ENCODE measurements at regions not wholly inside any gene's neighbourhood (a gene's known extent, or its start where the extent isn't known, plus 50 kb on each side); places are given as distances from the start of the nearest gene placed in this dataset.

- no peak for DNase-seq (ENCODE audit: low read depth in 2 of 2)
Observed at GRCh38 chr12:108037960-108038359, 91.1 kb upstream of the WSCD2 start.

GRCh38 chr12:108039794-108040193, 89.3 kb upstream of the WSCD2 start:
- DNase-seq (ENCODE audit: low read depth in 2 of 2): no peak

- DNase-seq (ENCODE audit: low read depth in 2 of 2): no peak
Observed at GRCh38 chr12:108040947-108041346, 88.1 kb upstream of the WSCD2 start.

GRCh38 chr12:108043286-108043685, 85.8 kb upstream of the WSCD2 start:
- no peak for DNase-seq (ENCODE audit: low read depth in 2 of 2)

GRCh38 chr12:108043750-108044533, 85.1 kb upstream of the WSCD2 start:
- no peak for DNase-seq (ENCODE audit: low read depth in 2 of 2)

- DNase-seq (ENCODE audit: low read depth in 2 of 2): no peak
Observed at GRCh38 chr12:108046135-108046534, 83.0 kb upstream of the WSCD2 start.

GRCh38 chr12:108046650-108047049, 82.4 kb upstream of the WSCD2 start:
- DNase-seq (ENCODE audit: low read depth in 2 of 2): no peak

GRCh38 chr12:108047071-108047550, 82.0 kb upstream of the WSCD2 start:
- no peak for DNase-seq (ENCODE audit: low read depth in 2 of 2)

GRCh38 chr12:108048686-108049085, 80.4 kb upstream of the WSCD2 start:
- DNase-seq (ENCODE audit: low read depth in 2 of 2): no peak

- no peak for DNase-seq (ENCODE audit: low read depth in 2 of 2)
Observed at GRCh38 chr12:108050696-108051095, 78.4 kb upstream of the WSCD2 start.

GRCh38 chr12:108052260-108052659, 76.8 kb upstream of the WSCD2 start:
- no peak for DNase-seq (ENCODE audit: low read depth in 2 of 2)

- DNase-seq (ENCODE audit: low read depth in 2 of 2): no peak
Observed at GRCh38 chr12:108053512-108053911, 75.6 kb upstream of the WSCD2 start.

GRCh38 chr12:108054496-108054895, 74.6 kb upstream of the WSCD2 start:
- DNase-seq (ENCODE audit: low read depth in 2 of 2): no peak

- no peak for DNase-seq (ENCODE audit: low read depth in 2 of 2)
Observed at GRCh38 chr12:108055141-108055540, 73.9 kb upstream of the WSCD2 start.

- DNase-seq (ENCODE audit: low read depth in 2 of 2): no peak
Observed at GRCh38 chr12:108060067-108060466, 69.0 kb upstream of the WSCD2 start.

- DNase-seq (ENCODE audit: low read depth in 2 of 2): no peak
Observed at GRCh38 chr12:108060903-108061302, 68.2 kb upstream of the WSCD2 start.

GRCh38 chr12:108063192-108063591, 65.9 kb upstream of the WSCD2 start:
- DNase-seq (ENCODE audit: low read depth in 2 of 2): no peak

- no peak for DNase-seq (ENCODE audit: low read depth in 2 of 2)
Observed at GRCh38 chr12:108065069-108065468, 64.0 kb upstream of the WSCD2 start.

- no peak for DNase-seq (ENCODE audit: low read depth in 2 of 2)
Observed at GRCh38 chr12:108066583-108067577, 62.2 kb upstream of the WSCD2 start.

- DNase-seq (ENCODE audit: low read depth in 2 of 2): no peak
Observed at GRCh38 chr12:108069651-108070165, 59.4 kb upstream of the WSCD2 start.

- no peak for DNase-seq (ENCODE audit: low read depth in 2 of 2)
Observed at GRCh38 chr12:108075561-108075960, 53.5 kb upstream of the WSCD2 start.

- DNase-seq (ENCODE audit: low read depth in 2 of 2): no peak
Observed at GRCh38 chr12:108076556-108076955, 52.5 kb upstream of the WSCD2 start.

Measured in stimulated activated CD4-positive, alpha-beta T cell treated with anti-CD3 and anti-CD28 coated beads, Interleukin-4, amount 100 ng/mL, for 48 hours (primary cell).